Esophagus mucosa (tissue), 1 donor: ENCODE measurements at regions not wholly inside any gene's neighbourhood (a gene's known extent, or its start where the extent isn't known, plus 50 kb on each side); places are given as distances from the start of the nearest gene placed in this dataset.
"Not testable (repeated sequence)": the region's sequence is repeated elsewhere in the genome, so short reads cannot be mapped to it uniquely, and the experiment has no call there.

ENCODE experiments used
- ATAC-seq: fragments of 200-7000 bp; cut with Tn5 transposase; one replicate; pipeline ENCODE4 v1.9.1; 2020
- donor health status: DM: yes; HTN: yes; CAD: no.

- ATAC-seq, result no peak
Measured at GRCh38 chr5:101163088-101163487, 260.0 kb upstream of the ST8SIA4 start.

GRCh38 chr5:101160002-101160401 lies 256.9 kb upstream of the ST8SIA4 start:
- no peak for ATAC-seq

DNA sequence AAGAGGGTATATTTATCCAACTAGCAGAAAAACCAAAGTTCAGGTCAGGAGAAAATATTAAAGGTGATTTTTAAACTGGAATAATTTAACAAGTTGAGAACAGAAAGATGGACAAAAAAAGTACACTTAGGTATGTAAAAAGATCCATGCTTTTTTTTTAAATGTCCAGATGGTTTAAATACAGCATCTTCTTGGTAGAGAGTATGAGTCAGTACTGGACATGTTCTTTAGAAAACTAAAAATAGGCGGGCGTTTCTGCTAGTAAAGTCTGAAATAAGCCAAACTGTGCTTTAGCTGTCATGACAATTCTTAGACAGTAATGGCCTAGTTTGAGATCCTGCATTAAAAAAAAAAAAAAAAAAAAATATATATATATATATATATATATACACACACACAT lies 255.9 kb upstream of the ST8SIA4 start:
- no peak for ATAC-seq

DNA sequence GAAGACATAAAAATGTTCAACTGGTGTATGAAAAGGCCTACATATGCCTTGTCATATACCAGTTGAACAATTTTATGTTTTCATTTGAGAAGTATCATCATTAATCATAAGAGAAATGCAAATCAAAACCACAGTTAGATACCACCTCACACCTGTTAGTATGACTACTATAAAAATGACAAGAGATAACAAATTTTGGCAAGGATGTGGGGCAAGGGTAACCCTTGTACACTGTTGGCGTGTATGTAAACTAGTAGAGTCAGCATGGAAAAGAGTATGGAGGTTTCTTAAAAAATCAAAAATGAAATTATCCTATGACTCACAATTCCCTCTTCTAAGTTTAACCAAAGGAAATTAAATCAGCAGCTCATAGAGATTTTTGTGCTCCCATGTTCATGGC lies 250.4 kb upstream of the ST8SIA4 start:
- ATAC-seq, result no peak

DNA sequence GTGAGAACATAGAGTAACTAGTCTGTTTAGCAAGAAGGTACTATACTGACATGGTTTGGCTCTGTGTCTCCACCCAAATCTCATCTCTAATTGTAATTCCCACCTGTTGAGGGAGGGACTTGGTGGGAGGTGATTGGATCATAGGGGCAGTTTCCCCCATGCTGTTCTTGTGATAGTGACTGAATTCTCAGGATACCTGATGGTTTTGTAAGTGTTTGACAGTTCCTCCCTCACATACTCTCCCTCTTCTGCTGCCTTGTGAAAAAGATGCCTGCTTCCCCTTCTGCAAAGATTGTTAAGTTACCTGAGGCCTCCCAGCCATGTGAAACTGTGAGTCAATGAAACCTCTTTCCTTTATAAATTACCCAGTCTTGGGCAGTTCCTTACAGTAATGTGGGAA lies 240.4 kb upstream of the ST8SIA4 start:
- no peak for ATAC-seq

GRCh38 chr5:101142102-101142501 lies 239.0 kb upstream of the ST8SIA4 start:
- ATAC-seq, result no peak

DNA sequence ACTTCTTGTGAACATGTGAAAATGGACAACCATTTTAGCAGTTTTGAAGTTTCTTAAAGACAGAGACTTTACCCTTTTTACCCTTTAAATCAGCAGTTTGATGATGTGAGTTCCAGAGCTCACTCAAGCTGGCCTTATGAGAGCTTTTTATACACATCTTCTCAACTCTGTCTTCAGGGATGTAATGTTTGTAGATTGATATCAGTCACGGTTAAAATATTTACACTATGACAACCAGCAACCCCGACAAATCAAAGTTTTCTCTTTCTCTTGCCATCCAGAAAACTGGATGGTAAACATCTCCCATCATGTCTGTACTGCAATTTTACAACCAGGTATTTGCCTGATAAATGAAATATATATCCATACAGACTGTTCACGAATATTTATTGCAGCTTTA lies 233.4 kb upstream of the ST8SIA4 start:
- no peak for ATAC-seq

DNA sequence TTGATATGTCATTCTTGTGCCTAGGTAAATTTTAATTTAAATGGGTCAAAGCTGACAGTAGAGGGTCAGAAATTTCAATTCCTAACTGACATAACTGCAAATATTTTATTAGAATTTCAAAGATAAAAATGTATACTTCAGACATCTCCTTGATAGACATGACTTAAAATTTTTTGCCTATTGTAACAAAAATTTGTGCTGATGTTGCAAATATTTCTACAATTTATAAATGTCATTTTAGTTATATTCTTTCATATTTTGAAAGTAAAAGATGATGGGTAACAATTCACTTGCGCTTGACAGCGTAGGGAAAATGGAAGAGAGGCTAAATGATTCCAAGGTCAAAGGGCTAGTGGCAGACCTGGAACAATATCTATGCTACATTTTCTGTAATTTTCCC lies 220.3 kb upstream of the ST8SIA4 start:
- ATAC-seq, result no peak

DNA sequence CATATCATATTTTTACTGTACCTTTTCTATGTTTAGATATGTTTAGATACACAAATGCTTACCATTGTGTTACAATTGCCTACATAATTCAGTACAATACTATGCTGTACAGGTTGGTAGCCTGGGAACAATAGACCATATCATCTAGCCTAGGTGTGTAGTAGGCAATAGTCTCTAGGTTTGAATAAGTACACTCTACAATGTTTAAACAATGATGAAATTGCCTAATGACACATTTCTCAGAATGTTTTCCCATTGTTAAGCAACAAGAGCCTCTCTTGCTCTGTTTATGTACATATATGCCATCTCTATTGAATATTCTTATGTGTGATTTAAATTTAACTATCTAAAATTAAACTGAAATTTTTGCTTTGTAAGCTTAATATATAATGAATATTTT lies 209.6 kb upstream of the ST8SIA4 start:
- peak; percentile 32 for ATAC-seq

DNA sequence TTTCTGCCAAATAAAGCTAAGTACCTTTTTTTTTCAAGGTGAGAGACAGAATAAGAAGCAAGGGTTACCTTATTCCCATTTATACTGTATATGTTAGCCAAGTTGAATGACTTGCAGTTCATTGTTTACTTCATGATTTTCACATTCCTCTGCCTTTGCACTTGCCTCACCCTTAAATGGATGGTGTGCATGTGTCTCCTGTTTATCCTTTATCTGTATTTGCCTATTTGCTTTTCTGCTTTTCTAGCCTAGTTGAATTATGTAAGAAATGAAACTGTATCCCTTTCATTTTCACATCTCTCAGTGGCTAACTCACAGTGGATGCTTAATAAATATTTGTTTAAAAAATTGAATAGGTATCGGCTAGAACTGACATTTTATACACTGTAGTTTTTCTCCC lies 200.8 kb upstream of the ST8SIA4 start:
- no peak for ATAC-seq

GRCh38 chr5:101102506-101102905 lies 199.4 kb upstream of the ST8SIA4 start:
- peak; percentile 81 for ATAC-seq

DNA sequence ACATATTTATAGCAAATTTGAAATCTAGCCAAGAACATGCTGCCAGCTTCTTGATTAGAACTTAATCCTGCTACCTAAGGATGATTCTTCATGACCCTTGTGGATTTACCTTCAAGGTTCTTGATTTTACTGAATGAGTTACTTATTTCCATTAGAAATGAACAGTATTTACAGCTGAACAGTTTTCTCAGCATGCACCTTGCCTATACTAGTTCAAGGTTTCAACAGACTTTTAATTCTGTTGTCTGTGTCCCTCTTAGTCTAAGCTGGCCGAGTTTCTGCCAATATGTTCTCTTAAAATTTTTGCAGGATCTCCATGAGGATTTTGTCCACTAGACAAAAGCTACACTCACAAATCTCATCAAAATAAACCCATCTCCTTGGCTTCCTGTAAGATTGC lies 188.8 kb upstream of the ST8SIA4 start:
- ATAC-seq, result no peak

GRCh38 chr5:101084353-101084752 lies 181.3 kb upstream of the ST8SIA4 start:
- no peak for ATAC-seq

- ATAC-seq, result no peak
Measured at GRCh38 chr5:101080462-101081240, 177.6 kb upstream of the ST8SIA4 start.

DNA sequence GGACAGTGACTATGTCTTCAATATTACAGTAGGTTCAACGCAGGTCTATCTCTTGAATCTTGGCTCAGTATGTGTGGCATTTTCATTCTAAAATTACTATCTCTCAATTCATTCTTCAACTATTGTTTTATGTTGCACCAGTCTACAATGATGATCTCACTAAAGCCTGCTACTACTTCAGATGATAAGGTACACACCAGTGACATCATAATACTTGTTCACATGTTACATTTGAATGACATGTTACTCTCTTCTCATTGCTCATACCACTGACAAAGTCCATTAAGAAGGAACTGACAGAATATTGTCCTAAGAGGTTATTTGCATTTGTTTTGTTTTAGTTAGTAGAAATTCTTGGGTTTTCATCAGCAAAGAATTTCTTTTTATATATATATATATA lies 165.2 kb upstream of the ST8SIA4 start:
- ATAC-seq, result no peak

- ATAC-seq, result no peak
Measured at GRCh38 chr5:101067429-101067828, 164.3 kb upstream of the ST8SIA4 start.

GRCh38 chr5:101062902-101063301 lies 159.8 kb upstream of the ST8SIA4 start:
- no peak for ATAC-seq

DNA sequence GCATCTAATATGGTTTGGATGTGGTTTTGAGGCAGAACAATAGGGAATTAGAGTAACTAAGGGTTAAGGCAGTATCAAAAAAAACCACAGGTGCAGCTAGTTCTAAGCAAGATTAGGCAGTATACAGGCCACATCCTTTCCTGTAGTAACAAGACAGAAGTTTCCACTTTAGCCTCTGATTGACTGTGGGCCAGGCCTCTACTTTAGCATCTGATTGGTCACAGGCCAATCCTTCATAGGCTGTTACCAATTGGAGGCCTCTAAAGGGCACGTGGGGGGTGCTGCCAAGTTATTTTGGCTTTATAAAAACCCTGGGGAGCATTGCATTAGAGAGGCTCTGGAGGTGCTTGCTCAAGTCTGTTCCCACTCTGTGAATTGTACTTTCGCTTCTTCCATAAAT lies 144.1 kb upstream of the ST8SIA4 start:
- ATAC-seq, result no peak

GRCh38 chr5:101045689-101046088 lies 142.6 kb upstream of the ST8SIA4 start:
- ATAC-seq, result no peak

DNA sequence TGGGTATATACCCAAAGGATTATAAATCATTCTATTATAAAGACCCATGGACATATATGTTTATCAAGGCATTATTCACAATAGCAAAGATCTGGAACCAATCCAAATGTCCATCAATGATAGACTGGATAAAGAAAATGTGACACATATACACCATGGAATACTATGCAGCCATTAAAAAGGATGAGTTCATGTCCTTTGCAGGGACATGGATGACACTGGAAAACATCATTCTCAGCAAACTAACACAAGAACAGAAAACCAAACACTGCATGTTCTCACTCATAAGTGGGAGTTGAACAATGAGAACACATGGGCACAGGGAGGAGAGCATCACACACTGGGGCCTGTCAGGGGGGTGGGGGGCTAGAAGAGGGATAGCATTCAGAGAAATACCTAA lies 136.9 kb upstream of the ST8SIA4 start:
- ATAC-seq, result not testable (repeated sequence)

DNA sequence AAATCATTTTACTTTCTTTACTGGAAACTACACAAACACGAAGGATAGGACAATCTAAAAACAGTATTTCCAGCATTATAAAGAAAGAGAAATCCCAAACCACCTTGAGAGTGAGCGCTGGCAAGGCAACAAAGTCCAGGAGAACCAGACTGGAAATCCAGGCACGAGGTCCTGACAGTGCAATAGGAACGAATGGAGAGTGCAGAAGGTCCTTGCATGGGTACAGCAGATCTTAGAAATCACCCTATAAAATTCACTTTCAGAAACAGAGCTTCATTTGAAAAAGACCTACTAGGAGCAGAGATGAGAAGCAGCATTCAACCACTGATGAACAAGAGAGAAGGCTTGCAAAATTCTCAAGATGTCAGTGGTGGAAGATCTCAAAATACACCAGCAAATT lies 133.7 kb upstream of the ST8SIA4 start:
- ATAC-seq, result no peak

GRCh38 chr5:101035425-101035824 lies 132.3 kb upstream of the ST8SIA4 start:
- ATAC-seq, result no peak

GRCh38 chr5:101024299-101024698 lies 121.2 kb upstream of the ST8SIA4 start:
- no peak for ATAC-seq

DNA sequence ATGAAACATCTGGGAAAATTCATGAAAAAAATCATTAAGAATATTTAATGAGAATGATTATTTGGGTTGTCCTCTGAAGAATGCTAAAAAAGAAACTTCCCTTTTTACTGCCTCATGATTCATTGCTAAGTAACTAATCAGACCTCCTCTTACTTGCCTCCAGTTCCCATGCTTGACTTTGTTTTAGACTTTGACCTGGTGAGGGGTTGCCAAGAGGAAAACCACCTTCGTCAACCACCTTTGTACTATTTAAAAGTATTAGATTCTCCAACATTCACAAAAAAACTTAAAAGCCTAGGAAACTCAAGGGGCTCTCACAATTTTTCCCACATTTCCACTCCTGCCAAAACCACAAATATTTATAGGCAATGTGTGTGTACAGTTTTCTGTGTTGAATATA lies 115.2 kb upstream of the ST8SIA4 start:
- no peak for ATAC-seq

DNA sequence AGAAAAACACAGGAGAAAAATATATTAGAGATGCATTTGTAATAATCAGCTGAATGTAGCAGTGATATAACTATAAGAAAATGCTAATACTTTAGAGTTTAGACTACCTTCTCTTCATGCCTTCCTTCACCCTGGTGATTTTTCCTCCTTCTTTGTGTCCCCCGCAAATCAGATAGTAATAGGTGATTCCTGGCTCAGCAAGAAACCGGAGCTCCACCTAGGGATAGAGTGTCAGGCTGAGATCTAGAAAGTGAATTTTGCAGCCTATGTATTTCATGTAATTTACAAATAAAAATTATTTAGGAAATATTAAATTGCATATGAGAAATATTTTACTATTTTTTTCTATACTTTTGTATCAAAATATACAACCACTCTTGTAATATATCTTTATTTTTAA lies 109.8 kb upstream of the ST8SIA4 start:
- no peak for ATAC-seq
